AML-193 (cell line): ENCODE measurements at regions not wholly inside any gene's neighbourhood (a gene's known extent, or its start where the extent isn't known, plus 50 kb on each side); places are given as distances from the start of the nearest gene placed in this dataset.

Source experiments
- DNase-seq, 2 experiments: peaks; one replicate each; lab custom pipeline; 2025; lab: John Stamatoyannopoulos, UW

GRCh38 chr21:39124681-39125251 is 58.5 kb downstream of the PSMG1 start:
- no peak for DNase-seq

GRCh38 chr21:39123375-39123774 is 59.9 kb downstream of the PSMG1 start:
- no peak for DNase-seq

DNA sequence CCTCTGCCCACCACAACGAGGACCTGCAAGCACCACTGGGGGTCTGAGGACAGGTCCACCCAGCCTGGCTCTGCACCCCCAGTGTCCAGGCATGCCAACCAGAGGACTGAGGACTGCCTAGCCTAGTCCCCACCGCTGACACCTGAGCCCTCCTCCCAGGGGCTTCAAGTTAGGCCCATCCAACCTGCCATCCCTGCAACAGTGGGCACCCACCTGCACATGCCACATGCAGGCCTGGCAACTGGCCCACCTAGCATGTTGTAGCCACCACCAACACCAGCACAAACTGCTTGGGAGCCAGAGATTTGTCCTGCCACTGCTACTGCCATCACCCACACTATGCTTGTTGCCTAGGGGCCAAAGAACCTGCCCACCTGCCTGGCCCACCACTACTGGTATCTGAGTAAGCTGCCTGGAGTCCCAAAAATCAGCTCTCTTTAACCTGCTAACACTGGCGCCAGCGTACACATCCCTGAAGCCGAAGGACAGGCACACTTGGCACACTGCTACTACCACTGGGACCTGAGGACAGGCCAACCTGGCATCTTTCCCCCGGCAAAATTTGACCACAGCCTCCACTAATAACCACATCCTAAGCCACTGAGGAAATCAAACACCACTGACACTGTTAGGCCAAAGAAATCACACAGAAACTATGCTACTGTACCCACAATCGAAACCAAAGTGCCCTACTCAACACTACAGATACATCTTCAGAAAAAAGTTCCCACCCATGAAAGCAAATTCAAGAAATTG is 61.5 kb downstream of the PSMG1 start:
- DNase-seq: no peak

- DNase-seq: no peak
Observed at GRCh38 chr21:39120876-39121599, 62.2 kb downstream of the PSMG1 start.

DNA sequence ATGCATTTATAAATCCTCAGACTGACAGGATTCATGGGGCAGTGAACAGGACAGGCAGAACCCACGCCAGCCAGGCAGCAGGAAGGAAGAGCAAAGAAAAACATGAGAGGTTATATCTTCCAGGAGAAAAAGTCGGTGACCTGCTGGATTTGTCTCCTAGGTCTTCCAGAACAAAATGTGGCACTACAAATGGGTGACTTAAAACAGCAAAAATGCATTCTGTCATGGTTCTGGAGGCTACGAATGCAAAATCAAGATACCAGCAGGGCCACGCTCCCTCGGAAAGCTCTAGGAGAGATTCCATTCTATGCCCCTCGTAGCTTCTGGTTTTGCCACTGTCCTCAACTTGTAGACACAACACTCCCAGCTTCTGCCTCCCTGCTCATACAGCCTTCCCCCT is 63.4 kb downstream of the PSMG1 start:
- no peak for DNase-seq

DNA sequence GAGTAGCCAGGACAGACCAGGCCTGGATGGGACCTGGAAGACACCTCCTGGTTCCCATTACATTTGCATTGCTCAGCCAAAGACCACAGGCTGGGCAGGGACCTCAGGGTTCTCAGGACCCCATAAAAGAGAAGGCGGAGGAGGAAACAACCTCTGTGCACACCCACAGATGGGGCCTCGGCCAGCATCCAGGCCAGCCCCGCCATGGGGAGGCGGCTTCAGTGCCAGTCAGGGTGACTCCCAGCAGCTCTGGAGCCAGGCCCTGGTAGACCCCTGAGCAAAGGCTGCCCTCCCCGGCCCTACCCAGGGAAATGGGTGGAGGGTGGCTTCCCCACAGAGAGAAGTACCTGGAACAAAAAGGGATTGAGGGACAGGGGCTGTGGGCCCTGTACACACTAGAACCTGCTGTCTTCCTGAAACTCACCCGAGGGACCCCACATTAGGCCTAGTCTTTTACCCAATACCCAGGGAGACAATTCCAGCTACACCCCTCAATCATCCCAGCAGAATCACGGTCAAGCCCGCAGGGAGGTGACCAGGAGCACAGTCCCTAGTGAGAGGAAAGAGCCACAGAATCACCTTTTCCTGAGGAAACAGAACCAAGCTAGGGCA is 64.5 kb downstream of the PSMG1 start:
- no peak for DNase-seq

- DNase-seq: no peak
Observed at GRCh38 chr21:39118061-39118460, 65.2 kb downstream of the PSMG1 start.

- no peak for DNase-seq
Observed at GRCh38 chr21:39117440-39117970, 65.7 kb downstream of the PSMG1 start.

GRCh38 chr21:39116761-39117439 is 66.4 kb downstream of the PSMG1 start:
- DNase-seq: no peak

GRCh38 chr21:39115576-39116235 is 67.5 kb downstream of the PSMG1 start:
- DNase-seq: no peak

GRCh38 chr21:39114871-39115575 is 68.2 kb downstream of the PSMG1 start:
- no peak for DNase-seq

DNA sequence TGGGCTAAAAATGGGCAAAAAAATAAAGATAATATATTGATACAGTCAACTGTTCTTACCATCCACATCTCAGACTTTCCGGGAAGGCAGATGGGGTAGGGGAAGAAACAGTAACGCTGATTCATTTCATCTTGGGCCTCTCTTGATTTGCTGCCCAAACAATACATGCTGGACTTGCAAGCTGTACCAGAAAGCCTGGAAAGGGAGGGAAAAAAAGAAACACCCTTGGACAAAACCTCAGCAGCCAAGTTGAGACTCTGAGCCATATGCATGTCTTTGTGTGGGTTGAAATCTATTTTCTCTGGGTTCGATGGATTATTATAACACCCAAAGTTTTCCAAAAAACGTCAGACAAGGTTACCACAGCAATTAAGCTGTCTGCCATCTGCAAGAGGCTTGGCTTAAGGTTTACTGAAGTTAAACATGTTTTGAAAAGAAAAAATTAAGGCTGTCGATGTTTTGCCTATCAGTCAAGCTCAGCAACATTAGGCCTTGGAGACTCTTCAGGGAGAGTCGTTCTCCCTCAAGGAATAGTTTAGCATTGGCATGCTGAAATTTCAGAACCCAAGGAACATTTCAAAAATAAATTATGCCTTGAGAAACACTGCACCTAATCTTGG is 71.2 kb downstream of the PSMG1 start:
- DNase-seq: no peak

GRCh38 chr21:39110431-39110830 is 72.8 kb downstream of the PSMG1 start:
- no peak for DNase-seq

GRCh38 chr21:39109596-39110210 is 73.5 kb downstream of the PSMG1 start:
- no peak for DNase-seq

DNA sequence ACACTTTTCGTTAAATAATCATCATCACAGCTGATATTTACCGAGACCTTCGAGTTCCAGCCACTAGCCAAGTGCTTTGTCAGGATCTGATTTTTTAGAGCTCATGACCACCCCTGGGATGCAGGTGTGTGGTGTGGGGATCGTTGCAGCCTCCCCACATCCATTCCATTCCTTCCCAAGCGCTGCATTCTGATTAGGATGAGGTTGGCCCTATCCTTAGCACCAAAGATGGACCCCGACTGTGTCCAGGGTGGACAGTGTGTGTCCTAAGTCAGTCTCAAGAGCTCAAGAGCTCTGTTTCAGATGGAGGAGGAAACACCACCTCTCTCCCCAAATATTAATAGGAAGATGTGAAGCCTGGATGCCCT is 74.1 kb downstream of the PSMG1 start:
- DNase-seq: no peak

- DNase-seq: no peak
Observed at GRCh38 chr21:39108291-39109162, 74.7 kb downstream of the PSMG1 start.

- no peak for DNase-seq
Observed at GRCh38 chr21:39107739-39108138, 75.5 kb downstream of the PSMG1 start.

DNA sequence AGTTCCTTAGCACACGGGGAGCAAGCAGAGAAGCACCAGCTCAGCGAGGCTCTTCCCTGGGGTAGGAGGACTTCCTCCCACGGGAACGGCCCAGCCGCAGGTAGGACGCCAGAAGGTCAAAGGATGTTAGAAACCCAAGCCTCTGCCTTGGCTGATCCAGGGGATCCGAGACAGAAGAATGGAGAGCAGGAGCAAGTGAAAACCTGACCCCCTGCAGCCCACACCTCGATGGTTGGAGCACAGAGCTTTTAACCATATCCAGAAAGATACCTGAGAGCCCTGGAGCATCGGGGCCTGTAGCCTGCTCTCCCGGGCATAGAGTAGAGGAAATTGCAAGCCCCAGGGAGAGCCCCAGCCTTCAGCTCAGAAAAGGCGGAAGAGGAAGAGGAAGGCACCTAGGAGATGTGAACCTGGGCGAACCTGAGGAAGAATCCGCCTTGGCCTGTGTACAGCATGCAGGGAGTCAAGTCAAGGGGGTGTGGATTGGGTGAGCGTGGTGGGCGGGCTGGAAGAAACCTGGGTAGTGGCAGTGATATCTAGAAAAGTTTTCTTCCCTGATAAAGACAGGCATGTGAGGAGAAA is 76.3 kb downstream of the PSMG1 start:
- DNase-seq: no peak

DNA sequence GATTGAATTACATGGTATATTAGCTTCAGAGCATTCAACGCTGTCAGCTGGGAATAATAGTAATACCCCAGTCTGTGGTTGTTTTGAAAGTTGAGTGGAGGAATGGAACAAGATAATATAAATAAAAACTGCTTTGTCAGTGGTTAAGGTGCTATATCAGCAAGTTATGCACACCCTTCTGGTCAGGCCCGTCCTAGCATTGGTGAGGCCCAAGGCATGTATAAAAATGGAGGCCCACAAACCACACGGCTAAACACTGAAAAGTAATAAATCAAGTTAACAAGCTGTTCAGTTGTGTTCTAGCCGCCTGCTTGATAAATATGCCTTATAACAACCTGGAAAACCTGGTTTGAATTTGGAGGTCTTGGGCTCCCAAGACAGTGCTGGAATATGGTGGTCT is 77.4 kb downstream of the PSMG1 start:
- no peak for DNase-seq
